Hematopoietic multipotent progenitor cell treated with erythropoietin and hydrocortisone succinate and interleukin-3 and kit ligand, for 6 days (in vitro differentiated cells): ENCODE measurements at regions not wholly inside any gene's neighbourhood (a gene's known extent, or its start where the extent isn't known, plus 50 kb on each side); places are given as distances from the start of the nearest gene placed in this dataset.

Source experiments
- DNase-seq: peaks from one replicate; pipeline ENCODE4 v3.0.0-alpha.2; 2015

DNA sequence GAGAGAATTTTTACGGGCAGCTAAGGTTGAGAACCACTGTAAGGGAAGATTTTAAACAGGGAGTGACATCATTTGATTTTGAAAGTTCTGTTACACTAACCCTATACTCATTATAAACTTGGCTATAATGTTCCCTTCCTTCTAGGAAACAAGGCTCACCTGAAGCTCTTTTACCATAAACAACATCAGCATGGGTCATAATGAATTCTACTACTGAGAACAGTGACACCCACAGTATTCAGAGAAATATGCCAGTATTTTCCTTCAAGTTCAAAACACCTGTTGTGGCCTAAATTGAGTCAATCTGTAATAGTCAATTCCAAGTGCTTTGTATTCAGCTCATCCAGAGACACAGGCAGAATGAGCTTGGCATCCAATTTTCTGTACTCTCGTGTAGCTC, 175.3 kb upstream of the STT3B start:
- no peak for DNase-seq

GRCh38 chr3:31358473-31359070, 174.2 kb upstream of the STT3B start:
- DNase-seq, result peak; percentile 12

GRCh38 chr3:31361371-31362273, 171.1 kb upstream of the STT3B start:
- no peak for DNase-seq

DNA sequence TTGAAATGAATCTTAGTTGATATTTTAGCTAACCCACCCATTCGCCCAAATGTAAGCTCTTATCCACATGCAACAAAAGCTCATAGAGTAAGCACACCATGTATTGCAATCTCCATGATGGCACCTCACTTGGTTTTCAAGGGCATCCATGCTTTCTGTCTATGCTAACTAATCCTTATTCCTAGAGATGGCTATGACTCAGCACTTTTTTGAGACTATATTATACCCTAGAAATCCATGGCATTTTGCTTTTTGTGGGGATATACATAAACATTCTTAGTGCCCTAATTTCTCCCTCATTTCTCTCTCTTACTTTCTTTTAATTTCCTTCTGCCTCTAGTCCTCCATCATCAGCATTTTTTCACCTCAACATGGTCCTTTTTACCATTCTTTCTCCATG, 168.5 kb upstream of the STT3B start:
- no peak for DNase-seq

DNA sequence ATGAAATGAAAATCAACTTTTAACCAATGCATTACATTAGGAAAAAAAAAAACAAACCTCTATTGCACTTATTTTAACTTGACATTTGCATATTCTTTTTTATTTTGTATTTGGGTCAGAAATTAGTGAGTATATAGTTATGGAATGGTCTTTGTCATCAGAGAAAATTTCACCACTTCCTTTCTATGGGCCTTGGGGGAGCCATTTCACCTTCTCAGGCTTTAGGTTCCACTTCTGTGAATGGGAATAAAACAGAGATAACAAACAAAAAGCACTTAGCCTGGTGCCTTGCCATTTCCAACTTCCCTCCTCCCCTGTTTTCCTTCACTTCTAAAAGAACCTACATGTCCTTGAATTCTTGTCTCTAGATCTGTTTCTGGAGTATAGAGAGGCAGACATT, 168.0 kb upstream of the STT3B start:
- DNase-seq, result no peak

DNA sequence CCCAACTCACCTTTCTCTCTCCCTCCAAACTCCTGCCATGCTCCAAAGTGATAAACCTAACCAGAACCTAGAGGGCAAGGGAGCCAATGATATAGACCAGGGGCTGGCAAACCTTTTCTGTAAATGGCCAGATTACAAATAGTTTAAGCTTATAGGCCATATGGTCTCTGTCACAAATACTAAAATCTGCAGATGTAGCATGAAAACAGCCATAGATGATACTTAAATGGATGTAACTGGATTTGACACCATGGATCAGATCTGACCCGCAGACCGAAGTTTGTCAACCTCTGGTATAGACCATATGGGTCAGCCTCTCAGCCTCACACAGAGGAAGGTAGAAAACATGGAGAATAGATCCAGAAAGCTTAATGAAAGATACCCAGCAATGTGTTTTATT, 165.2 kb upstream of the STT3B start:
- no peak for DNase-seq

- DNase-seq, result no peak
These were observed 162.9 kb upstream of the STT3B start for GRCh38 chr3:31369637-31370379.

DNA sequence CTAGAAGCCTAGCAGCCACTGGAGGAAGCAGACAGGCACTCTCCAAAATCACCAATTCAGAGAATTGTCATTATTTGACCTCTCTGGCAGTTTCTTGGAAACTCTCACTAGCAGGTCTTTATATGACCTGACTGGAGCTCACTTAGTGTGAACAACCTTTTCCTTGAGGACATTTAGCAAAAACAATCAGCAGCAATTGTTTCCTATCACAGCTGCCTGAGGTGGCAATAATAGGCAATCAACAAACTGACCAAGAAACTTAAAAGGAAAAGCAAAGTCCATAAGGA, 162.4 kb upstream of the STT3B start:
- DNase-seq, result no peak

DNA sequence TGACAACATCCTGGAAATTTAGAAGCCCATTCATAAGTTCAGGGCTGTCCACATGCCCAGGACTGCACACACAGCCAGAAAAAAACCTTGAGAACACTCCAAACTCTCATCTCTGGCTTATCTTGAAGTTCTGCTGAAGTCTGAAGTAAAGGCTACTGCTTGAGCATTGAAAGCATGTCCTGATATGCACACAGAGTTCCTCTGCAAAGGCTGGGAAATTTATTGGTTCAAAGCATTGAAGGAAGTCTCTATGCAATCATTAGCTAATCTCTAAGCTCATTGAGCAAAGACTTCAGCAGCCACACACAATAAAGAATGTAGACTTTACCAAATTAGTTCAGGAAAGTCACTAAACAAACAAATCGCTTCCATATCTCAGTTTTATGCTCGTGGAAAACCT, 162.0 kb upstream of the STT3B start:
- DNase-seq, result no peak

GRCh38 chr3:31371484-31372177, 161.1 kb upstream of the STT3B start:
- DNase-seq, result no peak

DNA sequence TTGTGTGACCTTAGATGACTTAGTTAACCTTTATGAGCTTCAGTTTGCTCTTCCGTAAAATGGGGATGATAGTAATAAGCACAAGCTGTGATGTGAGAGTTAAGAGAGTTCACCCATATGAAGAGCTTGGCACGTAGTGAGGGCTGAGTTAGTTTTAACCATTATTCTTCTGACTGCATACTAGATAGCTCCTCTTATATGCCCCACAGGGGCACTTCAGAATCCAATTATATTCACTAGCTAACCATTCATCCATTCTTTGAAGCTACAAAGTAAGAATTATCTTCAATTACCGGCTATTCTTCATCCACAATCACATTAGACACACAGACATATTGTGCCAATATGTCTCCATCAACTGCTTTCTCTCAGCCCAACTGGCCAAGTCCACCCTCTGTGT, 159.0 kb upstream of the STT3B start:
- DNase-seq, result no peak

DNA sequence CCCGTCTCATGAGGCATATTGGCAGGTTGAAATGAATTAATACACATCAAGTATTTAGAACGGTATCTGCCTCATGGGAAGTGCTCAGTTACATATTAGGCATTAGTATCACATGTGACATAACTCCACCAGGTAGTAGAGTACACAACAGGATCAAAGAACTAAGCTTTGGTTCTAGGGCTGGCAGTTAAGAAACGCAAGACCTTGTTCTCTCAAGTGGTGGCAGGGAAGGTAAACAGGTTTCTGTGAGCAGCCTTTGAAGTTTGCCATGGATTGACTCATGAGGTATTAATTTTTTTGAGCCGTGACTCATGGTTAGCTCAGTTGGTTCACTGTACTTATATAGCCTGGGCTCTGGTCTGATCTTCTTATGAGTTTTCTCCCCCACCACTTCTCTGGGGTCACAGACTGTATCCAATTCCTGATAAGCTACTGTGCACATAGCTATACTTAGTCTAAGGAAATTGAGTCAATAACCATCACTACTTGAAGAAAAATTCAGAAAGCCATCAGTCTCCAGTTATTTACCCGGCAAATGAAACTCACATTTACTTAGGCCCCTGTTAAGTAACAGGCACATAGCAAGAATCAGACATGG, 155.6 kb upstream of the STT3B start:
- DNase-seq, result no peak

GRCh38 chr3:31378231-31378630, 154.5 kb upstream of the STT3B start:
- no peak for DNase-seq

- no peak for DNase-seq
These were observed 153.1 kb upstream of the STT3B start for GRCh38 chr3:31379598-31379997.

- no peak for DNase-seq
These were observed 149.9 kb upstream of the STT3B start for GRCh38 chr3:31382856-31383255.

DNA sequence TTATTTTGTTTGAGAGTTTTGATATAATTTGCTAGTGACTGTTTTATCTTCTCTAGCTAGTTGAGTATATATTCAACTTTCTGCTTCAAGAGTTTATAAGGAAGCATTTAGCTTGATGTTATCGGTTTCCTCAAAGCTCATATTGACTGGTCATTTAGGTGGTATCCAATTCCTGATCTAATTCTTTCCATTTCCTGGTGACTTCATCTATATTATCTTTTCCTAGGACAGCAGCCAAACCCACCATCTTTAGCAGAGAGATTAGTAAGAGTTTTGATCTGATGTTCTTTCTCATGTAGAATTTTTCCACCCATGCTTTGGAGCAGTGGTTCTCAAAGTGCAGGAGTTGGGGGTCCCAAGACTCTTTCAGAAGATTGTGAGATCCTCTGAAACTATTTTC, 148.6 kb upstream of the STT3B start:
- no peak for DNase-seq

DNA sequence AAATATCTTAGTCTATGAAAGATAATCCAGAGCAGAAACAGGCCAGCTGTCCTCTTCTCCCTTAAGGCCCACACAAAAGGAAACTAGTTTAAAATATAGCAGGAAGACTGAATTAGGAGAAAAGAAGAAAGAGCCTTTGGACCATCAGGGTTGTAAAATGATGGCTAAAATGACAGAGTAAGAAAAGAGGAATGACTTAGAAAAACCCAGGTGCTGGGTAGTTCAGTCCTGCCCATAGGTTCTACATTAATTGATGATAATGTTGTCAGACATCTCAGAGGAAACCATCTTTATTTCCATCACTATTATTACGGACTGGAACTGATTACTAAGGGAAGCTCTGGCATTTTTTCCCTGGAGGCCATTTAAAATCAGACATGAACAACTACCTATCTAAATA, 142.8 kb upstream of the STT3B start:
- no peak for DNase-seq

DNA sequence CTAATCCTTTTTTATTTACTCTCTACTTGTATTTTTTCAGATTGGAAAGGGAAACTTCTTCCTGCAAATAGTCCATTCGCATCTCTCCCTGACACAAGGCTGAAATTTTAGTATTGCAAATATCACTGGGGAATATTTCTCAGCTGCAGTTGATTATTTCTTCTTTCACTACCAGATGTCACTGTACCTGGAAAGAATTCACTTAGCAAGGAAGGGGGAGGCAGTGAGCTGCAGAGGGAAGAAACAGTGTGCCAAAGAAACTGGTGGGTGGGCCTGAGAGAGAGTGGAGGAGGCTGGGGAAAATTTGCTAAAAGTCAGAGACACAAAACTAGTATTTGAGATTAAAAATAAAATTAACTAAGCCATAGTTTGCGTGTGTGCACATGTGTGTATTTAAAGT, 142.3 kb upstream of the STT3B start:
- DNase-seq, result no peak

DNA sequence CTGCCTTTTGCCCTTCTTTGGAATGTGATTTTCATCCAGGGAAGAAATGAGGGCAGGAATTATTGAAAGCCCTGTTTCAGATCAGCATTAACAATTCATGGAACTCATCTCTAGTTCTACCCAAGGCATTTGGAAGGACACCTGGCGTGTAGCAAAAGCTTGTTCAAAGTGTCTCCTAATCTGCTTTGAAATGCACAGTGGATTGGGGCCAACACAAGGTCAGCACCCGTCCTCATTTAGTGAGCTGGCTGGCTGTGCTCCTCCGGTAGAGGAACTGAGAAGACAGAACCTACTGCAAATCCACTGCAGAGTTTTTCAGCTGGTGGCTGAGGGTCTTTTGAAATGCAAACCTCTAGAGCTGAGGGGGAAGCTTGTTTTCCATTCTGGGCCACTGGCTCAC, 141.6 kb upstream of the STT3B start:
- no peak for DNase-seq

DNA sequence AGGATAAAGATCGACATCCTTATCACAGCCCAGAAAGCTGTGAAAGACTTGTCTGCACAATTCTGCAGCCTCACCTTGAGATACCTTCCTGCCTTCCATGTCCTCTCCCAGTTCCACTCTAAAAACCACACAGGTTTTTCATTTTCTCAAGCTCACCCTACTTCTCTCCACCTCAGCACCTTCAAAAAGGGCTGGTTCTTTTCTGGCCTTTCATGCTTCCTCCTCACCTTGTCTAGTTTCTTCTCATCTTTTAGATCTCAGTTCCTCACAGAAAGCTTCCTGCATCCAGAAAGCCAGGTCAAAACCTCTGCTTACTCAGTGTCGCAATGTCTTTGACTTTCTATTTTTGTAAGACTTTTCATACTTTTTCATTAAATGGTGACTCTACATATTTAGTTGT, 140.2 kb upstream of the STT3B start:
- no peak for DNase-seq

DNA sequence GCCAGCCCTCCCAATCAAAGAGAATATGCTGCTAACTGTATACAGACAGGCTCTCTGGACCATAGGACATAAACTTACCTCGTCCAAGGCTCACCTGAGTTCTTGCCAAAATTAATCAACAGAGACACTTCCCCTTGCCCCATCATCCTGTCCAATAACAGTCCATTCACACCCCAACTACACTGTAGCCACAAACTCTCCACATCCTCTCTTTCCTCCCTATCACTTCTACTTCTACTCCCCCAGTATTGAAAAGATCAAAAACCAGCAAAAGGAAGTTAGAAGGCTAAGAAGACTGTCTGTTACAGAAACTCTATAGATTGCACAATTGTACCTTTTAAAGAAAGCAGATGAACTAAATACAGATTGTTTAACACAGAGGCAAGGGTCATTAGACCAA, 133.5 kb upstream of the STT3B start:
- peak; percentile 27 for DNase-seq

- DNase-seq, result peak; percentile 45
These were observed 130.6 kb upstream of the STT3B start for GRCh38 chr3:31402117-31402516.

- DNase-seq, result no peak
These were observed 129.5 kb upstream of the STT3B start for GRCh38 chr3:31403197-31403596.
